ENCODE measurements at regions not wholly inside any gene's neighbourhood (a gene's known extent, or its start where the extent isn't known, plus 50 kb on each side); places are given as distances from the start of the nearest gene placed in this dataset.

- no peak for ATAC-seq
- DNase-seq (ENCODE audit: low spot score) = no peak
Observed at GRCh38 chr2:192278701-192279100, 84.0 kb upstream of the TMEFF2 start.

GRCh38 chr2:192277494-192278109 is 82.9 kb upstream of the TMEFF2 start:
- ATAC-seq (no peak), DNase-seq (ENCODE audit: low spot score) (no peak)
- intact Hi-C loops (cut with DNase I) = no loop called here

More at GRCh38 chr2:192278701-192279100, 84.0 kb upstream of the TMEFF2 start:
- intact Hi-C loops (cut with DNase I) = no loop called here

GRCh38 chr2:192275632-192276031 is 80.9 kb upstream of the TMEFF2 start:
- intact Hi-C loops (cut with DNase I) = no loop called here

GRCh38 chr2:192267484-192267883 is 72.8 kb upstream of the TMEFF2 start:
- intact Hi-C loops (cut with DNase I) = no loop called here
- DNase-seq (ENCODE audit: low spot score) = no peak
- no peak for ATAC-seq

More at GRCh38 chr2:192275632-192276031, 80.9 kb upstream of the TMEFF2 start:
- DNase-seq (ENCODE audit: low spot score) (no peak), ATAC-seq (no peak)

GRCh38 chr2:192265751-192266150 is 71.0 kb upstream of the TMEFF2 start:
- intact Hi-C loops (cut with DNase I) = no loop called here
- ATAC-seq (no peak), DNase-seq (ENCODE audit: low spot score) (no peak)

GRCh38 chr2:192254444-192254843 is 59.7 kb upstream of the TMEFF2 start:
- intact Hi-C loops (cut with DNase I) = no loop called here
- no peak for DNase-seq (ENCODE audit: low spot score)
- ATAC-seq = no peak

GRCh38 chr2:192253692-192254091 is 59.0 kb upstream of the TMEFF2 start:
- ATAC-seq = no peak
- no peak for DNase-seq (ENCODE audit: low spot score)
- intact Hi-C loops (cut with DNase I) = no loop called here

- DNase-seq (ENCODE audit: low spot score) = no peak
- intact Hi-C loops (cut with DNase I) = no loop called here
- no peak for ATAC-seq
Observed at GRCh38 chr2:192250961-192251360, 56.2 kb upstream of the TMEFF2 start.

- intact Hi-C loops (cut with DNase I) = no loop called here
- ATAC-seq (no peak), DNase-seq (ENCODE audit: low spot score) (no peak)
Observed at GRCh38 chr2:192247456-192247855, 52.7 kb upstream of the TMEFF2 start.

- DNase-seq (ENCODE audit: low spot score) = no peak
- intact Hi-C loops (cut with DNase I) = no loop called here
- no peak for ATAC-seq
Observed at GRCh38 chr2:192246297-192246696, 51.6 kb upstream of the TMEFF2 start.

- DNase-seq (ENCODE audit: low spot score) (no peak), ATAC-seq (peak; percentile 50)
- intact Hi-C loops (cut with DNase I) = no loop called here
Observed at GRCh38 chr2:192245329-192245728, 50.6 kb upstream of the TMEFF2 start.
